ENCODE measurements at regions not wholly inside any gene's neighbourhood (a gene's known extent, or its start where the extent isn't known, plus 50 kb on each side); places are given as distances from the start of the nearest gene placed in this dataset.

DNA sequence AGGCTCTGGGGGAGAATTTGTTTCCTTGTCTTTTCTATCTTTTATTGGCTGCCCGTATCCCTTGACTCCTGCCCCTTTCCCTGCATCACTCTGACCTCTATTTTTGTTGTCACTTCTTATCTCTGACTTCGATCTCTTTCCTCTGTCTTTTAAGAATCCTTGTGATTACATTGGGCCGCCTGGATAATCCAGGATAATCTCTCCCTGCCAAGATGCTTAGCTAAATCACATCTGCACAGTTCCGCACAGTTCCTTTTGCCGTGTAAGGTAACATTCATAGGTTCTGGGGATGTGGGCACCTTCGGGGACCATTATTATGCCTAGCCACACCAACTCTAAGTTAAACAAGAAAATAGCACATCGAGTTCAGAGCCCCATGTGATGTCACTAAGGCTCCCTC is 103.0 kb upstream of the DPPA4 start:
- Histone ChIP-seq H2BK120ac (replicated peaks; ENCODE audit: low read depth, low read length) (no peak overlapping the region), H3K18ac (ENCODE audit: extremely low read depth, low read length) (no peak overlapping the region), H2BK15ac (ENCODE audit: low read length) (no peak overlapping the region), H2AFZ (ENCODE audit: low read length) (no peak overlapping the region), H3K27ac (ENCODE audit: low read depth, low read length) (no peak overlapping the region), H3K23me2 (ENCODE audit: low read depth, low read length) (no peaks in the 10 kb centered on the region), H3K4ac (replicated peaks; ENCODE audit: insufficient read length, low read depth, low read length) (no peak overlapping the region), H3K79me1 (ENCODE audit: low read depth, low read length) (no peaks in the 10 kb centered on the region), H3K23ac (ENCODE audit: insufficient read length) (no peak overlapping the region), H3K36me3 (ENCODE audit: control insufficient read depth in 2 of 4, insufficient read depth in 4 of 4, low read length in 3 of 4) (no peaks in the 10 kb centered on the region), H3K56ac (replicated peaks; ENCODE audit: insufficient read length, low read depth, low read length) (no peak overlapping the region), H4K20me1 (replicated peaks in 1 of 2; ENCODE audit: control insufficient read depth in 1 of 2, insufficient read depth in 2 of 2, low read length in 2 of 2) (no peaks in the 10 kb centered on the region), H3K9me3 (ENCODE audit: insufficient read depth in 2 of 2, low read depth in 1 of 2, low read length in 1 of 2) (no peaks in the 10 kb centered on the region), H3K4me2 (ENCODE audit: insufficient read depth in 1 of 2, low read depth in 2 of 2, low read length in 2 of 2) (no peak overlapping the region), H3K4me3 (ENCODE audit: extremely low read depth in 1 of 4, insufficient read depth in 2 of 4, low read depth in 3 of 4, low read length in 4 of 4) (no peak overlapping the region), H2BK20ac (ENCODE audit: low read length) (no peak overlapping the region), H2BK5ac (ENCODE audit: low read depth, low read length) (no peak overlapping the region), H3K4me1 (replicated peaks in 1 of 4; ENCODE audit: control insufficient read depth in 3 of 4, insufficient read depth in 4 of 4, low read length in 3 of 4) (no peaks in the 10 kb centered on the region), H2AK5ac (ENCODE audit: low read depth, low read length) (no peak overlapping the region), H3K14ac (ENCODE audit: insufficient read length) (no peak overlapping the region), H3K27me3 (replicated peaks in 1 of 4; ENCODE audit: control insufficient read depth in 3 of 4, extremely low read depth in 1 of 4, insufficient read depth in 3 of 4, low read length in 3 of 4) (no peaks in the 10 kb centered on the region), H3K9ac (replicated peaks in 1 of 4; ENCODE audit: extremely low read depth in 1 of 4, low read depth in 3 of 4, low read length in 3 of 4) (no peak overlapping the region), H2BK12ac (ENCODE audit: low read depth, low read length) (no peak overlapping the region), H3K79me2 (ENCODE audit: control insufficient read depth in 1 of 2, insufficient read depth in 2 of 2, low read length in 2 of 2) (no peaks in the 10 kb centered on the region), H4K8ac (ENCODE audit: extremely low read depth, insufficient read depth, low read length) (no peak overlapping the region), H4K91ac (replicated peaks; ENCODE audit: insufficient read length, low read length) (no peak overlapping the region), H4K5ac (ENCODE audit: insufficient read length, low read depth, low read length) (no peak overlapping the region)
- CTCF ChIA-PET (ENCODE audit: partially characterized antibody) = no interaction called here
- FAIRE-seq (no peak), DNase-seq (ENCODE audit: low read depth in 1 of 2, low spot score in 2 of 2) (no peak)
- 91% methylated on average over 7 of the region's 7 CpGs; no CpG with 5 or more reads in 1 of the 2 experiments for WGBS, 2 experiments (ENCODE audit: extremely low coverage in 1 of 2, insufficient coverage in 1 of 2, insufficient read length in 1 of 2, insufficient replicate concordance in 2 of 2, low coverage in 1 of 2, low lambda C conversion rate in 2 of 2, missing lambda C conversion rate in 1 of 2)
- TF ChIP-seq SIN3A (conservative IDR thresholded peaks at IDR 0.05 in 1 of 2, IDR thresholded peaks at IDR 0.05 in 1 of 2; ENCODE audit: low read depth in 1 of 2, low read length in 2 of 2) (no peak), POLR2A (IDR thresholded peaks at IDR 0.05; ENCODE audit: control extremely low read depth in 1 of 2, low read depth in 2 of 2, low read length in 2 of 2) (no peak), KDM4A (IDR thresholded peaks at IDR 0.05; ENCODE audit: low read depth, low read length, severe bottlenecking) (no peak), NANOG (IDR thresholded peaks at IDR 0.05; ENCODE audit: insufficient read depth, low read depth, low read length, poor library complexity, severe bottlenecking) (no peak), SIX5 (IDR thresholded peaks at IDR 0.05; ENCODE audit: low read depth, low read length) (no peak), CHD2 (IDR thresholded peaks at IDR 0.05; ENCODE audit: low read length) (no peak), EP300 (IDR thresholded peaks at IDR 0.05; ENCODE audit: borderline replicate concordance in 1 of 2, low read depth in 2 of 2, low read length in 2 of 2) (no peak), BACH1 (IDR thresholded peaks at IDR 0.05; ENCODE audit: low read length) (no peak), TAF1 (IDR thresholded peaks at IDR 0.05; ENCODE audit: low read depth, low read length) (no peak), FOSL1 (IDR thresholded peaks at IDR 0.05; ENCODE audit: insufficient read depth, low read depth, low read length) (no peak), EGR1 (IDR thresholded peaks at IDR 0.05; ENCODE audit: borderline replicate concordance, low read depth, low read length) (no peak), CEBPB (IDR thresholded peaks at IDR 0.05; ENCODE audit: low read depth, low read length) (no peak)
- POLR2A ChIA-PET (ENCODE audit: partially characterized antibody) = no interaction called here

Data from H1 (cell line).